ENCODE measurements at regions not wholly inside any gene's neighbourhood (a gene's known extent, or its start where the extent isn't known, plus 50 kb on each side); places are given as distances from the start of the nearest gene placed in this dataset.

DNA sequence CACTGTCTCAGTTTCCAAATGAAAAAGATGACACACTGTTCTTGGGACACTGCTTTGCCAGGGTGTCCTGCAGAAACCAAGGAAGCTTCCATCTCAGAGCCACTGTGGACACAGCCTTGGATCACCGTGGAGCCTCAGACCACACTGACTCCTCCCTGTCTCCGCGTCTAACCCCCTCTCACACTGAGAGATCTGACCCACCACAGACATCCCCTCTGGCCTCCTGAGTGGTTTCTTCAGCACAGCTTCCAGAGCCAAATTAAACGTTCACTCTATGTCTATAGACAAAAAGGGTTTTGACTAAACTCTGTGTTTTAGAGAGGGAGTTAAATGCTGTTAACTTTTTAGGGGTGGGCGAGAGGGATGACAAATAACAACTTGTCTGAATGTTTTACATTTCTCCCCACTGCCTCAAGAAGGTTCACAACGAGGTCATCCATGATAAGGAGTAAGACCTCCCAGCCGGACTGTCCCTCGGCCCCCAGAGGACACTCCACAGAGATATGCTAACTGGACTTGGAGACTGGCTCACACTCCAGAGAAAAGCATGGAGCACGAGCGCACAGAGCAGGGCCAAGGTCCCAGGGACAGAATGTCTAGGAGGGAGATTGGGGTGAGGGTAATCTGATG, 113.4 kb upstream of the PKDCC start:
- DNase-seq (ENCODE audit: low read depth) = no peak

DNA sequence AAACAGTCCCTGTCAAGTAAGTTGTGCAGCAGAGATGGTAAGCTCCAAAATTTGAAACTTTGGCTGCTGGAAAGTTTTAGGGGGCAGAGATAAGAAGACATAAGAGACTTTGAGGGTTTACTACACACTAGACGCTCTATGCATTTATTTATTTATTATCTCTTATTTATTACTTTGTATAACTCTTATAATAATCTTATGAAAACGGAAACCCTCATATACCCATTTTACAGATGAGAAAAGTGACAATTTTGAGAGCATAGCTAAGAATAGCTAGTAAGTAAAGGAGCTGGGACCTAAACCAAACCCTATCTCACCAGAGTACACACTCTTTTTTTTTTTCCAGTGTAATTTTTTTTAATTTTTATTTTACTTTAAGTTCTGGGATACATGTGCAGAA, 112.8 kb upstream of the PKDCC start:
- no peak for DNase-seq (ENCODE audit: low read depth)

DNA sequence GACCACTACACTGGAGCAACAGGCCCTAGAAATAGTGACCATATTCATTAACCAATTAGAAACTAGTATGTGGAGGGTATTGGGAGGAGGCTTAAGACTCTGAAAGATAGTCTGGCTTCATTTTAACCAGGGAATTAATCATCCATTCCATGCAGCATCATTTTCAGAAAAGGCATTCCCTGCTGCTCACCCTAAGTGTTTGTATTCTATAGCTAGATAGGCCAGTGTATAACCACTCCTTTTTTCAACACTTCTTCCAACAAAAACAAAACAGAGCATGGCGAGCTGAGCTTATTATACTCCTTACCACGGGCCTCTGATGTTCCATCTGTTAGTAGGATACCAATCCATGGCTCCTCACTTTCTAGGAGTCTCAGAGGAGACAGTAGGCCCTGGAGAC, 112.0 kb upstream of the PKDCC start:
- no peak for DNase-seq (ENCODE audit: low read depth)

DNA sequence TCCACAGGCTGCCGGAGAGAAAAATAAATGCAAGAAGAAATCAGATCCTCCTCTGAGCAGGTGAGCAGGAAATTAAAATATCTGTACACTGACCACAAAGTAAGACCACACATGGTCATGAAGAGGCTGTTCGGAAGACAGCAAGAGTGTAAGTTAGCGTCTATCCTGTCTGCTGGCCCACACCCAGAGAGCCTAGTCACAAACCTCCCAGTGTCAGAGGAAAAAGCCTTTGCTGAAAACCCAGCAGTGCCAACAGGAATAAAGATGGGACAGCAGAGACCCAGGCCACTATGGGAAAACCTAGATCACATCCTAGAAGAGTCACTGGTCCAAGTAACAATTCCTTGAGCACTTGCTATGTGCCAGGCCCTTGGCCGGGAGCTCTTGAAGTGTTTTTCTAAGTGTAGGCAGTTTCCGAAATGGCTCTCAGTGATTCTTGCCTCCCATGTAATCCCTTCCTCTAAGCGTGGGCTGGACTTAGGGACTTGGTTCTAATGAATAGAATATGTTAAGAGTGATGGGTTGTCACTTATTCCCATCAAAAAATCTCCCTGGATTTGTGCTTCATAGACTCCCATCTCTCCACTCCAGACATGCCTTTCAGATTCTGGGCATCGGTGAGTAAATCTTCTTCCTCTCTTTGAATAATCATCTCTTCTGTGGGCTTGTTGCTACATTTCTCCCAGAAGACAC, 110.9 kb upstream of the PKDCC start:
- no peak for DNase-seq (ENCODE audit: low read depth)

DNA sequence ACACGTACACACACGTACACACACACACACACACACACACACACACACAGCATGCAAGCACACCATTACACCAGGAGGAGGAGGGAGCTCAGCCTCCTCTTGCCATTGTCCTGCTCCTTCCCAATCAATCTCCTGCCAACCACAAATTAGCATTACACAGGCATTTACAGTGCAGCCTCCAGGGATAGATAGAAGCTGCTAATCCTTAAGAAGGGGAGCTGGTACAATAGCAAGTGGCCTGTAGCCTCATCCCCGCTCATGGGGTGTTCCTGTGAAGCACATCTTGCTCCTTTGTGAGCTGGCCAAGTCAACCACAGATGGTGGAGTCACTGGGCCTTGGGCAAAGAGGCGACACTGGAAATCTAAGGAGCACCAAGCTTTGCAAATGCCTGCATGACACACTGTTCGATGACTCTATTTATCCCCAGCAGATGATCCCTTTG, 110.3 kb upstream of the PKDCC start:
- no peak for DNase-seq (ENCODE audit: low read depth)

DNA sequence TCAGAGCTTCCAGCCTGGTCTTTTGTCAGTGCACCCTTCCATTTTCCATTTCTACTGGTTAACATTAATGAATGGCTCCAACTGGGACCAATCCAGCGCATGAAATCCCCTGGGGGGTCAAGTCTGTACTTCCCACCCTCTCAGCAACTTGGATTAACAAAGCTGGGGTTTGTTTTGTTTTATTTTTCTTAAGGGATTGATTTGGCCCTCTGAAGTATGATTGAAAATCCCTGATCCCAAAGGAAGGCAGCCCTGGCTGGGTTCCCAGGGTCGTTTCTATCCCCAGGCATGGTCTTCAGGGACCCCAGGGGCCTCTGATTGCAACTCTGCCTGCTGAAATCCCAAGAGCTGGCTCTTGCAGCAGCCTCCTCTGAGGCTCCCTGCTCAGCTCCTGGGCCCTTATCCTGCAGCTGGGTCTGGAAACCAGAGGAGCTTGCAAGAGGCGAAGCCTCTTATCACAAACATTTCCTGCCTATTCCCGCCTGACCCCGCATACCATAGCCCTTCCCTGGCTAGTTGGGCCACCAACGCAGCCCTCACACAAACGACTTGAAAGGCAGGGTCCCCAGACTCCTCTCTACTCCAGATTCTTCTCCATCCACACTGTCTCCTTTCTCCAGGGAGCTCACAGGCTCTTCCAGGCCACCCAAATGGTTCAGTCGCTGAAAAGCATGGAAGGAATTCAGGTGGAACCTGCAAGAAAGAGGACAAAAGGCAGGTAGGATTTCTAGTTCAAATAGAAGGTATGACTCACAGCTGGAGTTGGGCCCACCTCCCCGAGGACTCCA, 109.7 kb upstream of the PKDCC start:
- DNase-seq (ENCODE audit: low read depth) = no peak

DNA sequence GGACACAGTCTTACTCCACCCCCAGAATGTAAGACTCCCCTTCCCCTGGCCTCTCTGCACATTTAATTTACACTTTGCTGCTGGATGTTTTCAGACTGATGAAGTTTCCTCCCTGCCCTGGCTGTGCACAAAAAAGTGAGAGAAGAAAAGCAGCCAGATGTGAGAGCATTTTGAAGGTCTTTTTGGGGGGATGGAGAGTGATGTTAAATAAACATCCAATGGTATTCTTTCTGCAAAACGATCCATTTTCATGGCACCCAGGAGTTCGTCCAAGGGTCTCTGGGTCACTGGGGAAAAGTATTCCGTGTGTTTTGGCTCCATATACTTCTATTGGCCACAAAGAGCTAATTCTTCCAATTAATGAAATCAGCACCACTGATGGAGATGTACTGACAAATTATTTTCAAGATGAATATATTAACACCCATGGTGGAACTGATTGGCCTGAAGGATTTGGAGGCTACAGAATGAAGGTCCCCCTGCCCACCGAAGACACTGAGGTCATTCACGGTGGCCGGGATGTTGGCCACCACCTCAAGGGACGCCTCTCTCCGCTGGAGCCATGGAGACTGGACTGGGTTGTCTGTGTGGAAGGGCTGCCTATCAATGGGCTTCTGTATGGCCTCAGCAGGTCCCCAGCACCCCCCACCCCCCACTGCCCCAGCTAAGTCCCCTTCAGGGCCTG, 107.6 kb upstream of the PKDCC start:
- DNase-seq (ENCODE audit: low read depth) = no peak

DNA sequence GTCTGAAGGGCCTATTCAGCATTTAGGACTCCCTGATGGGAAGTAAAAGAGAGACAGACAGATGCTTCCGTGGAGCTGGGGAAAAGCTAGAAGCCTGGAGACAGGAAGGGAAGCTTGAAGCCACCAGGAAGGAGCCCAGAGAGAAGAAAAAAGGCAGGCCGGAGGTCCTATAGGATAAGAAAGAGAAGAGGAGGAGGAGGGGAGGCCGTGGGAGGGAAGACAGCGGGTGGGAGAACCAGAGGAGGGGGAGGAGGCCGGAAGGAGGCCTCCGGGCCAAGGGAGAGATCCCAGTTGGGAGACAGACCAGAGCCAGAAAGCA, 107.1 kb upstream of the PKDCC start:
- DNase-seq (ENCODE audit: low read depth) = no peak

DNA sequence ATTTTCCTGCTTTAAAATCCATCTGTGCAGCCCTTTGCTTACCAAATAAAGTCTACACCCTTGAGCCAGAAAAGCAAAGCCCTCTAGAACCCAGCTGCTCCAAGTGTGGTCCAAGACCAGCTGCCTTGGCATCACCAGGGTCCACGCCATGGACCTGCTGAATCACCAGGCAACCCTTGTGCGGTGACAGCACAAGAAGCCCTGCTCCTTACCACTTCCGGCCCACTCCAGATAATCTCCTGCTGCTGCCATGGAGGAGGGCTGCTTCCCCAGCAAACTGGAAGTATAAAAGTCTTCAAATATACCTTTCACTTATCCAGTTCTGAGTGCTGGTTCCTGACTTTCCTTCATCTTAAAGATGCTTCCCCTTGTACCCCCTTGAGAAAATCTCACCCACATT, 106.0 kb upstream of the PKDCC start:
- DNase-seq (ENCODE audit: low read depth) = no peak

DNA sequence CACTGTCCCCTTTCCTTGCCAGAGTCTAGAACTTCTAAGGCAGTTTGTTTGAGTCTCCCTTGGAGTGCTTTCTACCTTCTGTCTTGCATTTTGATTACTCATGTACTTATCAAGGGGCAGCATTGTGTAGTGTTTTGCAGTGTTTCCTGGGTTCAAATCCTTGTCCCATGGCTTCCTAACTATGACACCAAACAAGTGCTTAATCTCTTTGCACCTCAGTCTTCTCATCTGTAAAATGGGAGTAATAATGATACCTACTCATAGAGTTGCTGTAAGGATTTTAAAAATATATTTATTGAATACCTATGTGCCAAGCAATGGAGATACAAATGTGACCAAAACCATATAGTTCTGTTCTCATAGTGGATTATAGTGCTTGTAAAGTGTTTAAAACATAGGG, 105.5 kb upstream of the PKDCC start:
- no peak for DNase-seq (ENCODE audit: low read depth)

DNA sequence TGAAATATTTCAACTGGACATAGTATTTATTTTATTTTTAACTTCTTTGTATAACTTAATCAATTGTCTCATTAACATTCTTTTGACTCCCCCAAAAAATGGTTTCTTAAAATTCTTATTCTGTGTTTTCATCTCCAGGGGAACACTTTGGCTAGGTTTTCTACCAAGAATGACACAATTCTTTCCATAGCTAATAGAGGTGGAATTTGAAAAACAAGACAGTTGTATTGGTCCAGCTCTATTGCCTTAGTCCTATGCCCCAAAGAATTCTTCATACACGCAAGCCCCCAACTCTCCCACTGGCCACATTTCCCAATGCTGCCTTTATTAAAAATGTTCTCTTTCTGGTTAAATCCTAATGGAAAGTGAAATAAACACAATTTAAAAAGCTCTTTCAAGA, 104.7 kb upstream of the PKDCC start:
- DNase-seq (ENCODE audit: low read depth) = no peak

DNA sequence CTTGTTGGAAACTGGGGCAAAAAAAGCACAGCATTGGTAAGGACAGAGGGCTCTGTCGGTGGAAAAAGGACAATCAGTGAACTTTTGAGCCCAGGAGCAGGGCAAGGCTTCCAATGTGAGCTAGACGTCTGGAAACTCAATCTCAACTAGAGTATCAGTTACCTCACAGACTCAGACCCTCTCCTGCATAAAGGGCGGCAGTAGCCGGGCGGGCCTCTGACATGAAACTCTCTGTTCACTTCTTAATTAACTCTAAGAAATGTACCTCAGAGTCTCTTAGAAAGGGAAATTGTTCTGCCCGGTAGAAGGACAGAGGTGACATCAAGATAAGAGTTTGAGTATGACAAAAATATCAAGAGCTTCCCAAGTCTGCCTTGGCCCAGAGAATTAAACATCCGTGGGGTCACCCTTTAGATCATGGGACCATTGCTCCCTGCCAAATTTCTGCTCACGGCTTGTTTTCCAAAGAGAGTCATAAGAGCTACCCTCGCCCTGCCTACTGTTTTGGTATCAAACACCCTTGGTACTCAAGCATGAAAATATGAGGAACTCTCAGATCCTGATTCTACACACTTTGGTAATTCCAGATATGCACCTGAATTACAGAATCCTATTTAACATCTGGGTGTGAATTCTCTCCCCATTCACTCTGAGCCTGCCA, 103.5 kb upstream of the PKDCC start:
- DNase-seq (ENCODE audit: low read depth) = no peak

DNA sequence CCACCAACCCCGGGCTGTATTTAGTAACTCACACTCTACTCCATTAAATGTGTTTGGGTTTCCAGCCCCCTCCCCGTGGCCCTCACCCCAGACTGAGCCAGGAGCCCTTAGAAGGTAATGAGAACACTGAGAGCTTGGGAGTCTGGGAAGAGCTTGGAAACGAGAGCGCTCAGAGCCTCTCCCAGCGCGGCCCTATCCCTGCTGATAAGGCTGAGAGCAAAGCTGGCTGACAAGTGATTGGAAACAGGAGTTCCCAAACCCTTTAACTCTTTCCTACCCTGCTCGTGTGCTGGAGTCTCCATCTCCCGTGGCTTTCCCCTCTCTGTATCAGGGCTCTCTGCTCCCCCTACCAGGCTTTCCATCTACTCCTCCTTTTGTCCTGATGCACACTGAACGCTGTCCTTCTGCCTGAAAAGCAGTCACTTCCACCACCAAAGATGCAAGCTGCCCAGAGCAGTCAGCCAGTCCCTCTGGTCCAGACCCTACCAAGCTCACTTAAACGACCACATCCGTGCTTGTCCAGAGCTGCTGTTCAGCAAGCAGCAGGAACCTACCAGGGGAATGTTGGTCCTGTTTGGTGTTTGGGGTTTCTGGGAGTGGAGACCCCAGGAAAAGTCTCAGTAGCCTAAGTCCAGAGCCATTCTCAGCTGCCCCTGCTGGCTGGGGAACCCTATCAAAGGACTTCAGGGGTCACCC, 100.0 kb upstream of the PKDCC start:
- DNase-seq (ENCODE audit: low read depth) = no peak

DNA sequence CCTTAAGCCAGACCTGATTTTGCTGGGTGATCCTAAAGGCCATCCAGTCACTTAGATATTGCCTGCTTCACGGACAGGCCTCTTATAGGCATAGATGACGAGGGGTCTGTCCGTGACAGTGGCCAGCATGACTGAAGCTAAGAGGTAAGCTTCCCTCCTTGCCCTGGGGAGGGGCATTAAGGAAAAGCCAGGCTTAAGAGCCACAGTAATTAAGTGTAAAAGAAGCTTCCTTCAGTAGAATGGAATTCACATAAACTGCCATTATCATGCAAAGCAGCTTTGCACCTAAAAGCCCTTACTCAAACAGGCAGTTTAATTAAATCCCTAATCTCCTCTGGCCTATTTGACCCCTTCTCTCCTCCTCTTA, 99.4 kb upstream of the PKDCC start:
- no peak for DNase-seq (ENCODE audit: low read depth)

DNA sequence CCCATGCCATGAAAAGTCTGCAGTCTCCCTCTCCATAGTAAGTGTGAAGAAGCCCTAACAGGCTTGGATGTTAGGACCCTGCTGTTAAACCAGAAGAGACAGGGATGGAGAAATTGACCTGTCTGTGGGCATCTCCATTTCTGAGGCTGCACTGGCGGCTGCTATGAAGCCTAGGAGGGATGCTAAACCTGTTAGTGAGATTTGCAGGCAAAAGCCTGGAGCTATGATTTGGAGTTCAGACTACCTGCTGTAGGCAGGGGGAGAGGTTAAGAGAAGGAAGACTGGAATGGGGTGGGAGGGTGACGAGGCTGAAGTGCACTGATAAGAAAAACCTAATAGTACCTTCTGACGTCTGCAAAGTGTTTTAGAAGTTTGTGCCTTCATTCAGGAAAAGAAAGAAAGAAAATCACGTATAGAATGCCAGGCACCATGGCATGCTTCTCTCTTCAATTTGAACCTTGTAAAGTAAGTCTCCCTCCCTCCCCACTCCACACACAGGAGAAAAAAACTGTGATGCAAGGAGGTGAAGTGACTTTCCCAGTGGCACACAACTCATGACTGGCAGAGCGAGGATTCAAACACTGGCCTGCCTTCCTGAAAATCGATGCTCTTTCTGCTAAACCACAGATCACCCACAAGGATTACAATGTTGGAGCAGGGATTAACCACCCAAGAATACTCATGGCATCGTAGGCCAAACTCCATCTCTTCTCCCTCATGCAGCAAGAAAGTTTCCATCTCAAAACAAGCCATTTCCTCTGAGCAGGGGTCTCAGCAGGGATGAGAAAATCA, 98.5 kb upstream of the PKDCC start:
- DNase-seq (ENCODE audit: low read depth) = no peak

DNA sequence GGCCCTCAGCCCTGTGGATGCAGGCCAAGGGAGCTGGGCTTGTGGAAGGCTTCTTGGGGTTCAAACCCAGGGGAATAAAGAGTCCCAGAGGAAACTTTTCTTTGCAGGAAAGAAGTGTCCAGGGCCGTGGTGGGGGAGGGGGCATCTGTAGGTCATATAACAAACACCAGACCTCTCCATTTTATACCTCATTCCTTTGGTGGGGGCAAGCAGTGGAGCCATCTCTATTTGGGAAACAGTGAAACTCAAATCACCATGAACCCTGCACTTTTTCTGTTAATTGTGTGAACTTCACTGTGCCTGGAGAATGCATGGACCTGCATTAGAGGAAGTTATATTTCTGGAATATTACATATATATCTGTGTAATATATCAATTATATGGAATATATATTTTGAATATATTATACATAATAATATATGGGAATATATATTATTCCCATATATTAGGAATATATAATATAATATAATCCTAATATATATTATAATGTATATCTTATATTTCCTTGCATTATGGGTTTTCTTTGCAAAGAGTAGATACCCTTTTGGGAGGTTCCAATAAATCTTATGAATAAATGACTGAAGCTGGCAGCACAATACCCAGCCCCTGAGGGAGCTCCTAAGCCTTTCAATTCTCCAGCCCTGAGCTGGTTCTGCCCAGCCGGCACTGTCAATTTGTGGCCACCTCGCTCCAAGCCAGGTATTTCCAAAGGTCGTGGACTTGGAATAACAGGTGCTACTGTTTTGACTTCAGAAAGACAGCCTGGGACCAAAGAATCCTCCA, 97.7 kb upstream of the PKDCC start:
- DNase-seq (ENCODE audit: low read depth) = no peak

DNA sequence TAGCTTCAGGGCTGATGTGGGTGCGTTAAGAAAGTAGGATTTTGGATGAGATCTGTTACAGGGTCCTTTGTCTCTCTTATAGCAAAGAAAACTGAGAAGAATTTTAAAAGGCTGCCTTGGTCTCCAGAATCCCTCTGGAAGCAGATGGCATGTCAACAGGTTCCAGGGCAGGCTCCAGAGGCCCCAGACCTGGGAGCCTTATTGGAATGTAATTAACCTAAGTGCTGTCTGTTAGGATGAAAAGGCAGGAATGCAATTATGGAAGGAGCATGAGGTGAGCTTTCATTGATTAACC, 97.2 kb upstream of the PKDCC start:
- DNase-seq (ENCODE audit: low read depth) = no peak

DNA sequence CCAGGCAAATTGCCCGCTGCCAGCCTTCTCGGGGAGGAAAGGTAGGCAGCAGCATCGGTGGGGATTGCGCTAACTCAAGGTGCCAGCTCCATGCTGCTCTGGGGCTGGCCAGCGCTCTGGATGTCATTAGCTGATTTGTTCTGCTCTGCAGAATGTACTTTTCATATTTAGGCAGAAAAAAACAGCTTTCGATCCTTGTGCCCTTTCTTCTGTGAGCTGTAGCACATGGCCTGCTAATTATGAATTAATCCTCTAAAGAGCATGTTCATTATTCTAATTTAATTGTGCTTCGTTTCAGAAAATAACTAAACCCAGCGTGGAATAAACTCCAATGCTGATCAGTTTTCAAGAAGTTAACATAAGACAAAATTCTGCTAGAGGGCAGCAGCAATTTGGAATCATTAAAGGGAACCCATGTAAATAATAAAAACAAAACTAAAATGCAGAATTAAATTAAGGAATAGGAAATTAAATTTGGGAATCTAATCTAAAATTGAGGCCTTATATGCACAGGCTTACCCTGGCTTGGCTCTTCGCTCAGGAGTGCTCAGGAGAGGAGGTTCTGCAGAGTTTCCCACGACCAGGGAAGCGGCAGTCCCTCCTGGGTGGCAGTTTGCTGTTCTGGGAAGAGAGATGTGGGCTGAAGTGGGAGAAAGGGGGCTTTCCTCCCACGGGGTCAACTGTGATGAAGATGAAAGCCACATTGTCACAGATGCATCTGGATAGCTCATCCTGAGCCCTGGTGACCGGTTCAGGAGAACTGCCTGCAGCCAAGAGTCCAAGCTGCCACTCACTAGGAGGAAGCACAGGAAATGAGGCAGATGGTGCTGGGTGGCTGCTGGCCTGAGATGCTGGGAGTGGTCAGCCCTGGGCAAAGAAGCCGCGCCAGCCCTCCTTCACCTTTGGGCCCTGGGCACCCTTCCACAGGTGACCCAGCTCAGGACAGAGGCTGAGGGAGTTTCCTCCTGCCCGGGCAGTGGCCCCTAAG, 93.2 kb upstream of the PKDCC start:
- DNase-seq (ENCODE audit: low read depth) = no peak
